ENCODE measurements at regions not wholly inside any gene's neighbourhood (a gene's known extent, or its start where the extent isn't known, plus 50 kb on each side); places are given as distances from the start of the nearest gene placed in this dataset.

DNA sequence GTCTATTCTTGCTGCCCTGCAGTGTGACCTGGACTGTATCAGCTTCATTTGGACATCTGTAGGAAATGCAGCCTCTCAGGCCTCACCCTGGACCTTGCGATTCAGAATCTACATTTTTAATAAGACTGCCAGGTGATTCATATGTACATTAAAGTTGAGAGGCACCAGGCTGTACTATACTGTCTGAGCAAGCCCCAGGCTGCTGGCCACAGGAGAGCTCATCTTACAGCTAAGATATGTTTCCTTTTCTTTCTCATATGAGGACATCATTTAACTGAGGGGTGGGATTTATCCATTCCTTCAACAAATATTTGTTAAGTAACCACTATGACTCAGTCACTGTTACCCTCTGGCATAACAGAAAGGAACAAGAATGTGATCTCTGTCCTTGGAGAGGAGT is 78.2 kb upstream of the GCFC2 start:
- TF ChIP-seq CTCF (IDR thresholded peaks at IDR 0.05) (no peak), POLR2A (IDR thresholded peaks at IDR 0.05) (no peak)
